Thyroid gland (tissue), 4 donors: ENCODE measurements at regions not wholly inside any gene's neighbourhood (a gene's known extent, or its start where the extent isn't known, plus 50 kb on each side); places are given as distances from the start of the nearest gene placed in this dataset.
"Not testable (repeated sequence)": the region's sequence is repeated elsewhere in the genome, so short reads cannot be mapped to it uniquely, and the experiment has no call there.

Experiments
- DNase-seq, 2 donors: peaks; one replicate each; pipeline ENCODE4 v3.0.0-alpha.2; 2019
- H3K27ac ChIP-seq, 3 donors: fragments of 200-600 bp; sonication (generic); 1 replicate in 2 of 3; 2 replicates in 1 of 3; pipeline ENCODE4 v1.5.1; 2016 to 2019; ENCODE audit warnings: mild to moderate bottlenecking in 1 of 3, moderate library complexity in 1 of 3
- H3K27me3 ChIP-seq: fragments of 200-600 bp; sonication (generic); one replicate; pipeline ENCODE4 v1.5.1; 2019
- H3K36me3 ChIP-seq, 2 donors: fragments of 200-600 bp; sonication (generic); one replicate each; pipeline ENCODE4 v1.5.1; 2016 to 2019
- H3K4me1 ChIP-seq, 2 donors: fragments of 200-600 bp; sonication (generic); one replicate each; pipeline ENCODE4 v1.5.1; 2017 to 2019
- H3K4me3 ChIP-seq, 3 donors: fragments of 200-600 bp; sonication (generic); replicated peaks in 1 of 3; 1 replicate in 2 of 3; 2 replicates in 1 of 3; pipeline ENCODE4 v1.5.1; 2016; ENCODE audit warnings: mild to moderate bottlenecking in 1 of 3
- H3K9me3 ChIP-seq: fragments of 200-600 bp; sonication (generic); one replicate; pipeline ENCODE4 v1.5.1; 2017
- CTCF ChIP-seq, 6 experiments: fragments of 200-600 bp in 3 of 6; fragments of 450-650 bp in 3 of 6; sonication (generic) in 3 of 6; IDR thresholded peaks; one replicate each; pipeline ENCODE4 v1.5.1; 2016 to 2019; ENCODE audit warnings: antibody characterized with exemption in 6 of 6, mild to moderate bottlenecking in 2 of 6, inconsistent platforms in 1 of 6, moderate library complexity in 1 of 6
- POLR2A ChIP-seq, 2 donors: fragments of 450-650 bp; IDR thresholded peaks; one replicate each; pipeline ENCODE4 v1.6.1; 2017; ENCODE audit warnings: antibody characterized with exemption in 2 of 2, mild to moderate bottlenecking in 2 of 2, moderate library complexity in 1 of 2
- WGBS, 2 donors: methylation state at CpG; one replicate each; pipeline ENCODE4 v1.1.5; 2017; 5-methylcytosine and 5-hydroxymethylcytosine counted together
- intact Hi-C: fragments of 100-400 bp; cut with DNase I; formaldehyde crosslinking; loops from one replicate; pipeline ENCODE4 v1.15.1; 2023

- Histone ChIP-seq H3K27me3 (no peaks in the 10 kb centered on the region), H3K27ac (no peak overlapping the region), H3K4me3 (no peak overlapping the region), H3K4me1 (no peaks in the 10 kb centered on the region), H3K36me3 (no peaks in the 10 kb centered on the region), H3K9me3 (no peaks in the 10 kb centered on the region)
- intact Hi-C loops: no loop called here
- no peak for TF ChIP-seq POLR2A (IDR thresholded peaks at IDR 0.05)
- no peak for TF ChIP-seq CTCF (IDR thresholded peaks at IDR 0.05)
- no peak for DNase-seq
These were observed 1362.8 kb downstream of the XPNPEP1 start for GRCh38 chr10:108560488-108560887.

DNA sequence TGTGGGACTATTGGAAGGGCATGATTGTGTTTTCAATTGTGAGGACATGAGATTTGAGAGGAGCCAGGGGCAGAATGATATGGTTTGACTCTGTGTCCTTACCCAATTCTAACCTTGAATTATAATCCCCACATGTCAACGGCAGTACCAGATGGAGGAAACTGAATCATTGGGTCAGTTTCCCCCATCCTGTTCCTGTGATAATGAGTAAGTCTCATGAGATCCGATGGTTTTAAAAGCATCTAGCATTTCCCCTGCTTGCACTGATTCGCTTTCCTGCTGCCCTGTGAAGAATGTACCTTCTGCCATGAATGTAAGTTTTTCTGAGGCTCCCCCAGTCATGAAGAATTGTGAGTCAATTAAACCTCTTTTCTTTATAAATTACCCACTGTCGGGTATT is 1367.1 kb downstream of the XPNPEP1 start:
- WGBS, 2 donors: 82 to 85% methylated on average over 4 of the region's 4 CpGs
- no peak overlapping the region for H3K27ac ChIP-seq
- no peaks in the 10 kb centered on the region for H3K9me3 ChIP-seq
- intact Hi-C loops: no loop called here
- H3K4me1 ChIP-seq: no peaks in the 10 kb centered on the region
- H3K4me3 ChIP-seq: no peak overlapping the region
- no peak for TF ChIP-seq POLR2A (IDR thresholded peaks at IDR 0.05)
- H3K27me3 ChIP-seq: no peaks in the 10 kb centered on the region
- H3K36me3 ChIP-seq: no peaks in the 10 kb centered on the region
- DNase-seq: no peak

DNA sequence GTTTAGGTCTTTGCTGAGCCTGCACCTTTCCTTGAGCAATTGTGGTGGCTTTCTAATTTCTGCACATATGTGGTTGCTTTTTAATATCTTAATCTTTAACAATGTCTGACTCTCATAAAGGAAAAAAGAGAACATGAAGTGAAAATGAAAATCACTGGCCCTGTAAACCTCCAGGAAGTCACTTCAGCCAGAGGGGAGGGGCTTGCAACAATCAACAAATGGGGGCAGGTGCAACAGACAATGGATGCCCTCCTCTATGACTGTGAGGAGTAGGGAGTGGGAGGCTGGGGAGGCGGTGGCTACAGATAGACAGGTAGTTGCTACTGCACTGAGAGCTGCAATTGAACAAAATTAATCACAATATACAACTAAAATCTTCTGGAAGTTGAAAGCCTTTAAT is 1377.4 kb downstream of the XPNPEP1 start:
- 89 to 93% methylated on average over 1 of the region's 1 CpG for WGBS, 2 donors
- no peak overlapping the region for H3K27ac ChIP-seq
- TF ChIP-seq CTCF (IDR thresholded peaks at IDR 0.05) (no peak), POLR2A (IDR thresholded peaks at IDR 0.05) (no peak)
- no peaks in the 10 kb centered on the region for H3K36me3 ChIP-seq
- H3K4me1 ChIP-seq: no peaks in the 10 kb centered on the region
- H3K9me3 ChIP-seq: no peaks in the 10 kb centered on the region
- no peak overlapping the region for H3K4me3 ChIP-seq
- intact Hi-C loops: no loop called here
- H3K27me3 ChIP-seq: no peaks in the 10 kb centered on the region
- DNase-seq: no peak

GRCh38 chr10:108544500-108545120 is 1378.7 kb downstream of the XPNPEP1 start:
- peak; percentile 59 to 70 for DNase-seq
- H3K36me3 ChIP-seq: no peaks in the 10 kb centered on the region
- intact Hi-C loops: no loop called here
- no peak overlapping the region for H3K4me3 ChIP-seq
- H3K27me3 ChIP-seq: no peaks in the 10 kb centered on the region
- TF ChIP-seq CTCF (IDR thresholded peaks at IDR 0.05) (peak; percentile 27 to 88 (median 64)), POLR2A (IDR thresholded peaks at IDR 0.05) (no peak)
- H3K9me3 ChIP-seq: no peaks in the 10 kb centered on the region
- H3K4me1 ChIP-seq: no peaks in the 10 kb centered on the region
- 32 to 34% methylated on average over 9 to 10 of the region's 10 CpGs for WGBS, 2 donors
- H3K27ac ChIP-seq: no peak overlapping the region

DNA sequence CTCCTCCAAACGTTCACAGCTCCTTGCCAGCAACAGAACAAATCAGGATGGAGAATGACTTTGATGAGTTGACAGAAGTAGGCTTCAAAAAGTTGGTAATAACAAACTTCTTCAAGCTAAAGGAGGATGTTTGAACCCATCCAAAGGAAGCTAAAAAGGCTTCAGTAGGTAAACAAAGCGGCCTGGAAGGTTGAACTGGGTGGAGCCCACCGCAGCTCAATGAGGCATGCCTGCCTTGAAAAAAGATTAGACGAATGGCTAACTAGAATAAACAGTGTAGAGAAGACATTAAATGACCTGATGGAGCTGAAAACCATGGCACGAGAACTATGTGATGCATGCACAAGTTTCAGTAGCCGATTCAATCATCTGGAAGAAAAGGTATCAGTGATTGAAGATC is 1369.0 kb upstream of the SORCS1 start:
- H3K27me3 ChIP-seq, intact Hi-C loops, DNase-seq, H3K9me3 ChIP-seq, H3K4me1 ChIP-seq, H3K27ac ChIP-seq, H3K4me3 ChIP-seq, H3K36me3 ChIP-seq: not testable (repeated sequence)
- 64 to 72% methylated on average over 6 of the region's 6 CpGs for WGBS, 2 donors

GRCh38 chr10:108523016-108523800 is 1358.7 kb upstream of the SORCS1 start:
- no peaks in the 10 kb centered on the region for H3K27me3 ChIP-seq
- 90 to 93% methylated on average over 4 of the region's 4 CpGs for WGBS, 2 donors

More at GRCh38 chr10:108523016-108523800, 1358.7 kb upstream of the SORCS1 start:
- no peak for DNase-seq
- Histone ChIP-seq H3K36me3 (no peaks in the 10 kb centered on the region), H3K9me3 (no peaks in the 10 kb centered on the region), H3K4me1 (no peaks in the 10 kb centered on the region), H3K27ac (no peak overlapping the region), H3K4me3 (no peak overlapping the region)
- TF ChIP-seq POLR2A (IDR thresholded peaks at IDR 0.05): no peak
- TF ChIP-seq CTCF (IDR thresholded peaks at IDR 0.05): no peak
- intact Hi-C loops: no loop called here
